SKM-1 (cell line): ENCODE measurements at regions not wholly inside any gene's neighbourhood (a gene's known extent, or its start where the extent isn't known, plus 50 kb on each side); places are given as distances from the start of the nearest gene placed in this dataset.

ENCODE experiments used
- DNase-seq: peaks from one replicate; lab custom pipeline; 2025; ENCODE audit not compliant: unreplicated experiment; lab: John Stamatoyannopoulos, UW

- no peak for DNase-seq
Observed at GRCh38 chr5:40390281-40391149, 289.2 kb upstream of the PTGER4 start.

- no peak for DNase-seq
Observed at GRCh38 chr5:40389591-40389990, 290.1 kb upstream of the PTGER4 start.

GRCh38 chr5:40386289-40386688 is 293.4 kb upstream of the PTGER4 start:
- peak; percentile 58 for DNase-seq

GRCh38 chr5:40385544-40385943 is 294.2 kb upstream of the PTGER4 start:
- no peak for DNase-seq

GRCh38 chr5:40384782-40385390 is 294.8 kb upstream of the PTGER4 start:
- peak; percentile 89 for DNase-seq

DNA sequence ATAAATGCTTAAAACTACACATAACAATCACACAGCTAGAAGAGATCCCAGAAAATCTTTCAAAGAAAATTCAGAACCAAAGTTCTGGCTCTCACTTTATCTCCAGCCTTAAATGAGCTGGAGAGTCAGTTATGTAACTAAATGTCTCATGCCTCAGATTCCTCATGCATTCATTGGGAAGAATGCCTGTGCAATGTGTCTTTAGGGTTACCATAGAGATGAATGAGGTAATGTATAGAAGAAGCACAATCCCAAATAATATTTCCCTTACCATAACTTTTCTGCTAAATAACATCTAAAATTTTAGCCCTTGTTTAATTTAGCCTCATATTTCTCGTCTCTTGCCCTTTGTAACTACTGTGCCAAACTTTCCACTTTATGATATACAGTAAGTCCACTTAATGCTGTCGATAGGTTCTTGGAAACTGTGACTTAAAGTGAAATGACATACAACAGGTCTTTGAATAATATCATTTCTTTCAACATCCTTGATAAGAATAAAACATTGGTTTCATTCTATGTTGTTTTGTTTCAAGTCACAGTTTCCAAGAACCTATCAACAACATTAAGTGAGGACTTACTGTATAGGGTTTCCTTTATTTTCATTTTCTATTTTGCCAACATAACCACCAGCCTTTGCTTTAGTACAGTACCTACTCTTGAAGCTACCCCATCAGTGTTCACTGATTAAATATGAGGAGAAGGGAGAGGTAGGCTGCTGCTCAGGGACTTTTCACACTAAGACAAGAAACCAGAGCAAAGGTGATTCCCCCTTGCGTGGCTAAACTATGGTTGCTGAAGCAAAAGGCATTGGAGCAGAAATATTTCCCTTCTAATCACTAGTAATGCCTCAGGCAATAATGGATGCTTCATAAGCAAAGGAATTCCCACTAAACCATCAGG is 295.7 kb upstream of the PTGER4 start:
- DNase-seq, result no peak

- no peak for DNase-seq
Observed at GRCh38 chr5:40381676-40382363, 297.9 kb upstream of the PTGER4 start.

GRCh38 chr5:40381016-40381415 is 298.7 kb upstream of the PTGER4 start:
- DNase-seq, result no peak

DNA sequence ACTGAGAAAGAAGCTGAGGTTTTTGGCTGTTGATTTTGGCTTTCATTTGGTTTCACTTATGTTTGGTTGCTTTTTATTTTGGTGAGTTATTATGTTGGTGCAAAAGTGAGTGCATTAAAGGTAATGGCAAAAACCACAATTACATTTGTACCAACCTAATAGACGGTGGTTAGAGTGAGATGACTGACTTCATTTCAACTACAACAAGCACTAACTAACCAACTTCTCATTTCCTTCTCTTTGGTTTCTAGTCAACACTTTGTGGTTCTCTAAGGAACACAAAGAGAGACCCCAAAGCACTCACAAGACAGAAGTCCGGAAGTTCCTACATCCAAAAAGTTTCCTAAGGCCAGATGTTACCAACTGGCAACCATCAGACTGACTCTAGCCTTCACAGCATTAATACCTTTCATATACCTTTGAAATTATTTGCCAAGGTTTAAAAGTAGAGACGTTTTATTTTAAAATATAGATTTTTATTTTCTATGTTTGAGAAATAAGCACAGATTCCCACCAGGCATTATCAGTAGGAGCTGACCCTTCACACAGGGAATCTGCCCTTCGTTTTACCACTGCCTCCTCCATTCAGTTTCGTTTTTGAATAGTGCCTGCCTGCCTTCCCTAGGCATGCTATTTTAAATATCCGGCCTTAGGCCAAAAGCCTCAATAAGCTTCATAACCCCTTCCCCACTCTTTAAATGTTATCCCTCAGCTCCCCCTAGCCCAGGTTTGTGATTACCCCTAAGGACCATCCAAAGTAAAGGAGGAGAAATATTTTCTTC is 301.1 kb upstream of the PTGER4 start:
- no peak for DNase-seq

DNA sequence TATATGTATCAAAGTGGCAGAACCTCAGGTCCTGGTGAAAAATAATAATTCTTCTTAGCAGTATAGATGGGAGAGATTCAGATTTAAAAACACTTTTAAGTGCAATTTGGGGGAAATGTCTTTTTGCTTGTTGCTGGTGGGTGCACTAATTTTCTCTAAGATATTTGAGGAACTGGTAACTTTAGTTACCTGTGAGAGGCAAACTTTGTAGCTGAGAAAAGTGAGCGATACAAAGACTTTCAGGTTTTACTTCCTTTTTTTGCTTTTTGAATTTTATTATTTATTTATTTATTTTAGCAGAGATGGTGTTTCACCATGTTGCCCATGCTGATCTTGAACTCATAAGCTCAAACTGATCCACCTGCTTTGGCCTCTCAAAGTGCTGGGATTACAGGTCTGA is 303.1 kb upstream of the PTGER4 start:
- DNase-seq, result no peak

GRCh38 chr5:40374853-40375252 is 304.9 kb upstream of the PTGER4 start:
- no peak for DNase-seq

DNA sequence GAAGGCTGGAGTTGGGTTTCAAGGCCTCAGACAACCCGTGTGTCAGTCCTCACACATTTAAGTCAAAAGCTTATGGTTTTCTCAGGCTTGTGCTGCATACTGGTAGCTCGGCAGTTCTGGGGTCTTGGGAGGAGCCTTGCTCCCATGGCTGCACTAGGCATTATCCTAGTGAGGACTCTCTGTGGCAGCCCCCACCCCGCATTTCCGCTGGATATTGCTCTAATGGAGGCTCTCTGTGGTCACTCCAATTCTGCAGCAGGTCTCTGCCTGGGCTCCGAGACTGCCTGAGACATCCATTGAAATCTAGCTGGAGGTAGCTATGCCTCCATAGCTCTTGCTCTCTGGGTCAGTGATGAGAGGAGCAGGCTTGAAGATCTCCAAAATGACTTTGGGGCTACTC is 311.5 kb upstream of the PTGER4 start:
- DNase-seq, result no peak

- no peak for DNase-seq
Observed at GRCh38 chr5:40367255-40367654, 312.5 kb upstream of the PTGER4 start.

- no peak for DNase-seq
Observed at GRCh38 chr5:40365342-40366330, 314.1 kb upstream of the PTGER4 start.

GRCh38 chr5:40364441-40364840 is 315.3 kb upstream of the PTGER4 start:
- no peak for DNase-seq

DNA sequence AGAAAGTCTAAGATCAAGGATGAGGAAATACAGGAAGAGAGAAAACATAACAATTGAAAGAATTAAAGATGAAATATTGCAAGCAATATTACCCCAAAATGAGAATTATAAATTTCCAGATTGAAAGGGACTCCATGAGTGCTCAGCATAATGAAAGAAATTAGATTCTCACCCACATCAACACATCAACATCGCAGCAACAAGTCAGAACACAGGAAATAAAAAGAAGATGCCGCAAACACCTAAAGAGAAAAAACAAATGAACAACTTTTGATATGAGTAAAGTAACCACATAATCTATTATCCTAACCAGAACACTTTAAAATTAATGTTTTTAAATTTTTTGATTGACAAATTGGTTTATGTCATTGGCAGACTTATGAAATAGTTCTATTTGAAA is 318.3 kb upstream of the PTGER4 start:
- DNase-seq, result no peak

DNA sequence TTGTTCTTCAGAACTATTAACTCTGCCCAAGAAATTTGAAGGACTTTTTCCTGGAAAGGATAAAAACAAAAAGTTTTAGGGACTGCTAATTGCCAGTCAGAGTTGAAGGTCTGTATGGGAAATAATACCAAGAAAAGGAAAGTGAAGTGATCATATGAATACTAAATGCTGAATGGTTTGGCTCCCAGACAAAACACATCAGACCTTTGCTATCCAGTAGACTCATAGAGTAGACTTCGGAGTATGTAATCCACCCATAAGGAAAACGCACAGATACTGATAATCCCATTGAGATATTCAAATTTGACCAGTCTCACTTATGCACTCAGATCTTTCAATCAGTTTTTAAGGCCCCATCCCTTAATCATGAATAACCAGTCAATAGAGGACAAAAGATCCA is 319.0 kb upstream of the PTGER4 start:
- DNase-seq, result no peak

DNA sequence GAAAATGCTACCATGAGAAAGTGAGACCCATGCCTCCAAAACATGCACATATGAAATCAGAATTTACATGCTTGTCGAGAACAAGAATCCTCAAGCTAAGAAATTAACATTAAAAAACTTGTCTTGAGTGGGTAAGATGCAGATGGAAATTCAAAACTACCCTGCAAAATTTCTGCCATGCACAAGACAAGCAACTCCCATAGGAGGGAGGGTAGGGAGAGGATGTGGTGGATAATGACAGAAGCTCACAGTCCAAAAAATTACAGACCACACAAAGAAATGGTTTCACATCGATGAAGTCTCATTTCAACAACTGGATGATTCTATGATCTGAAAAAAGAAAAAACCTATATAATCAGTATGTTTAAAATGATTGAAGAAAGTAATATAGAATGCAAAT is 319.9 kb upstream of the PTGER4 start:
- DNase-seq, result no peak

GRCh38 chr5:40359093-40359492 is 320.6 kb upstream of the PTGER4 start:
- no peak for DNase-seq
